WTC11 (cell line): ENCODE measurements at regions not wholly inside any gene's neighbourhood (a gene's known extent, or its start where the extent isn't known, plus 50 kb on each side); places are given as distances from the start of the nearest gene placed in this dataset.

Source experiments
- ATAC-seq: fragments of 200-7000 bp; cut with Tn5 transposase; 2 replicates; pipeline ENCODE4 v1.10.0; 2021; ENCODE audit warnings: mild to moderate bottlenecking, moderate library complexity
- CTCF ChIA-PET: fragments of 300-600 bp; sonication (Branson Sonifier 250); formaldehyde crosslinking; loops from one replicate; lab custom pipeline; 2021; ENCODE audit warnings: antibody characterized with exemption; lab: Charles Lee
- POLR2A ChIA-PET: fragments of 350-600 bp; sonication (Branson Sonifier 250); formaldehyde crosslinking; loops from one replicate; lab custom pipeline; 2021; ENCODE audit warnings: antibody characterized with exemption; lab: Charles Lee
- DNase-seq: peaks from one replicate; pipeline ENCODE4 v3.0.0; 2021; ENCODE audit warnings: low spot score
- H3K27ac Mint-ChIP-seq: 2 replicates; pipeline ENCODE4 v1.8.0; 2021; ENCODE audit warnings: mixed read lengths
- H3K27me3 Mint-ChIP-seq: 2 replicates; pipeline ENCODE4 v1.8.0; 2021; ENCODE audit warnings: low read depth, mild to moderate bottlenecking, moderate library complexity, mixed read lengths
- H3K36me3 Mint-ChIP-seq: 2 replicates; pipeline ENCODE4 v1.8.0; 2021; ENCODE audit warnings: mixed read lengths
- H3K4me1 Mint-ChIP-seq: 2 replicates; pipeline ENCODE4 v1.8.0; 2022; ENCODE audit warnings: mixed read lengths
- H3K4me3 Mint-ChIP-seq: 2 replicates; pipeline ENCODE4 v1.8.0; 2021; ENCODE audit warnings: mild to moderate bottlenecking, moderate library complexity, mixed read lengths
- H3K9me3 Mint-ChIP-seq: 2 replicates; pipeline ENCODE4 v1.8.0; 2021; ENCODE audit warnings: mixed read lengths
- ATF2 ChIP-seq: sonication (generic); formaldehyde crosslinking; IDR thresholded peaks from 2 replicates; pipeline ENCODE4 v1.8.1; 2022; ENCODE audit warnings: low read depth, missing genetic modification reagents, borderline replicate concordance
- CREB1 ChIP-seq: sonication (generic); formaldehyde crosslinking; IDR thresholded peaks from 2 replicates; pipeline ENCODE4 v1.8.0; 2023; ENCODE audit warnings: mild to moderate bottlenecking, missing genetic modification reagents
- CREM ChIP-seq: sonication (generic); formaldehyde crosslinking; IDR thresholded peaks from 2 replicates; pipeline ENCODE4 v1.8.1; 2022; ENCODE audit warnings: mild to moderate bottlenecking, missing genetic modification reagents, moderate library complexity
- CTCF ChIP-seq: fragments of 200-600 bp; IDR thresholded peaks from 2 replicates; pipeline ENCODE4 v1.8.0; 2022; ENCODE audit warnings: antibody characterized with exemption
- FOXJ3 ChIP-seq: sonication (generic); formaldehyde crosslinking; IDR thresholded peaks from 2 replicates; pipeline ENCODE4 v1.9.0; 2021; ENCODE audit warnings: missing genetic modification reagents, mild to moderate bottlenecking, borderline replicate concordance
- JUN ChIP-seq: sonication (generic); formaldehyde crosslinking; IDR thresholded peaks from 2 replicates; pipeline ENCODE4 v1.8.0; 2023; ENCODE audit warnings: mild to moderate bottlenecking, missing genetic modification reagents
- NR1H2 ChIP-seq: sonication (generic); formaldehyde crosslinking; IDR thresholded peaks from 2 replicates; pipeline ENCODE4 v1.9.0; 2021; ENCODE audit warnings: mild to moderate bottlenecking, moderate library complexity, missing genetic modification reagents
- PRRX2 ChIP-seq: fragments of 250-450 bp; sonication (Bioruptor Pico); IDR thresholded peaks from 2 replicates; pipeline ENCODE4 v1.8.0; 2021; ENCODE audit warnings: mild to moderate bottlenecking
- SOX15 ChIP-seq: fragments of 250-450 bp; sonication (Bioruptor Pico); IDR thresholded peaks from 2 replicates; pipeline ENCODE4 v1.9.0; 2021; ENCODE audit warnings: mild to moderate bottlenecking
- TEAD4 ChIP-seq: sonication (generic); formaldehyde crosslinking; IDR thresholded peaks from 2 replicates; pipeline ENCODE4 v1.8.0; 2022; ENCODE audit warnings: mild to moderate bottlenecking, missing genetic modification reagents
- ZNF232 ChIP-seq: sonication (generic); formaldehyde crosslinking; IDR thresholded peaks from 2 replicates; pipeline ENCODE4 v1.8.0; 2022; ENCODE audit warnings: mild to moderate bottlenecking, missing genetic modification reagents
- ZNF263 ChIP-seq: sonication (generic); formaldehyde crosslinking; IDR thresholded peaks from 2 replicates; pipeline ENCODE4 v1.8.1; 2022; ENCODE audit warnings: low read depth, mild to moderate bottlenecking, moderate library complexity, missing genetic modification reagents
- TF ChIP-seq, protein P1 (sequence below): sonication (generic); formaldehyde crosslinking; IDR thresholded peaks from 2 replicates; pipeline ENCODE4 v1.8.1; 2023; ENCODE audit warnings: mild to moderate bottlenecking, moderate library complexity, missing genetic modification reagents
- TF ChIP-seq, protein P2 (sequence below): sonication (generic); formaldehyde crosslinking; IDR thresholded peaks from 2 replicates; pipeline ENCODE4 v1.8.1; 2022; ENCODE audit warnings: low read depth, mild to moderate bottlenecking, moderate library complexity, missing genetic modification reagents, borderline replicate concordance
- TF ChIP-seq, protein P3 (sequence below): sonication (generic); formaldehyde crosslinking; IDR thresholded peaks from 2 replicates; pipeline ENCODE4 v1.8.1; 2023; ENCODE audit warnings: mild to moderate bottlenecking, missing genetic modification reagents, borderline replicate concordance
- TF ChIP-seq, protein P4 (sequence below): sonication (generic); formaldehyde crosslinking; conservative IDR thresholded peaks from 2 replicates; pipeline ENCODE4 v1.8.1; 2022; ENCODE audit warnings: mild to moderate bottlenecking, missing genetic modification reagents
- TF ChIP-seq, protein P5 (sequence below): sonication (generic); formaldehyde crosslinking; IDR thresholded peaks from 2 replicates; pipeline ENCODE4 v1.8.0; 2022; ENCODE audit warnings: mild to moderate bottlenecking, missing genetic modification reagents
- TF ChIP-seq, protein P6 (sequence below): fragments of 250-450 bp; sonication (Bioruptor Pico); IDR thresholded peaks from 2 replicates; pipeline ENCODE4 v1.9.0; 2021; ENCODE audit warnings: moderate library complexity, mild to moderate bottlenecking, inconsistent platforms, borderline replicate concordance

DNA sequence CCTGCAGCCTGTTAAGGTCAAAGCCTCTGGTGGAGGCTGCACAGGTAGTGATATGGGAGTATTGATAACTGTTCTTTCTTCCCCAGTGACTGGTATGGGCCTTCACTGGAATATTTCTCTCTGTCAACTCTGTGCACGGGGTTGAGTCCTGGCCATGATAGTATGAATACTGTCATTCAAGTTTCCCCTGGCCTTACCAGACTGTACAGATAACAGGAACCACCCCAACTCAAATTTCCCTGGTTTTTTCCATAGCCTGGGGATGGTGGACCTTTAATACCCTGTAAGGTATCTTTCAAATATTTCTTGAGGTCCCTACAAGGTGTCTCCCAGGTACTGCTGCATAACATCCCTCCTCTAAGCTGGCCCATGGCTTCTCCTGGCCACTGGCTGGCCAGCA lies 51.4 kb upstream of the TNFAIP3 start (continued):
- TF ChIP-seq, protein P1, sequence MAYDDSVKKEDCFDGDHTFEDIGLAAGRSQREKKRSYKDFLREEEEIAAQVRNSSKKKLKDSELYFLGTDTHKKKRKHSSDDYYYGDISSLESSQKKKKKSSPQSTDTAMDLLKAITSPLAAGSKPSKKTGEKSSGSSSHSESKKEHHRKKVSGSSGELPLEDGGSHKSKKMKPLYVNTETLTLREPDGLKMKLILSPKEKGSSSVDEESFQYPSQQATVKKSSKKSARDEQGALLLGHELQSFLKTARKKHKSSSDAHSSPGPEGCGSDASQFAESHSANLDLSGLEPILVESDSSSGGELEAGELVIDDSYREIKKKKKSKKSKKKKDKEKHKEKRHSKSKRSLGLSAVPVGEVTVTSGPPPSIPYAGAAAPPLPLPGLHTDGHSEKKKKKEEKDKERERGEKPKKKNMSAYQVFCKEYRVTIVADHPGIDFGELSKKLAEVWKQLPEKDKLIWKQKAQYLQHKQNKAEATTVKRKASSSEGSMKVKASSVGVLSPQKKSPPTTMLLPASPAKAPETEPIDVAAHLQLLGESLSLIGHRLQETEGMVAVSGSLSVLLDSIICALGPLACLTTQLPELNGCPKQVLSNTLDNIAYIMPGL (CRISPR knock-in tag) = no peak
- TF ChIP-seq, protein P2, sequence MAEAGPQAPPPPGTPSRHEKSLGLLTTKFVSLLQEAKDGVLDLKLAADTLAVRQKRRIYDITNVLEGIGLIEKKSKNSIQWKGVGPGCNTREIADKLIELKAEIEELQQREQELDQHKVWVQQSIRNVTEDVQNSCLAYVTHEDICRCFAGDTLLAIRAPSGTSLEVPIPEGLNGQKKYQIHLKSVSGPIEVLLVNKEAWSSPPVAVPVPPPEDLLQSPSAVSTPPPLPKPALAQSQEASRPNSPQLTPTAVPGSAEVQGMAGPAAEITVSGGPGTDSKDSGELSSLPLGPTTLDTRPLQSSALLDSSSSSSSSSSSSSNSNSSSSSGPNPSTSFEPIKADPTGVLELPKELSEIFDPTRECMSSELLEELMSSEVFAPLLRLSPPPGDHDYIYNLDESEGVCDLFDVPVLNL = no peak
- TF ChIP-seq, protein P3, sequence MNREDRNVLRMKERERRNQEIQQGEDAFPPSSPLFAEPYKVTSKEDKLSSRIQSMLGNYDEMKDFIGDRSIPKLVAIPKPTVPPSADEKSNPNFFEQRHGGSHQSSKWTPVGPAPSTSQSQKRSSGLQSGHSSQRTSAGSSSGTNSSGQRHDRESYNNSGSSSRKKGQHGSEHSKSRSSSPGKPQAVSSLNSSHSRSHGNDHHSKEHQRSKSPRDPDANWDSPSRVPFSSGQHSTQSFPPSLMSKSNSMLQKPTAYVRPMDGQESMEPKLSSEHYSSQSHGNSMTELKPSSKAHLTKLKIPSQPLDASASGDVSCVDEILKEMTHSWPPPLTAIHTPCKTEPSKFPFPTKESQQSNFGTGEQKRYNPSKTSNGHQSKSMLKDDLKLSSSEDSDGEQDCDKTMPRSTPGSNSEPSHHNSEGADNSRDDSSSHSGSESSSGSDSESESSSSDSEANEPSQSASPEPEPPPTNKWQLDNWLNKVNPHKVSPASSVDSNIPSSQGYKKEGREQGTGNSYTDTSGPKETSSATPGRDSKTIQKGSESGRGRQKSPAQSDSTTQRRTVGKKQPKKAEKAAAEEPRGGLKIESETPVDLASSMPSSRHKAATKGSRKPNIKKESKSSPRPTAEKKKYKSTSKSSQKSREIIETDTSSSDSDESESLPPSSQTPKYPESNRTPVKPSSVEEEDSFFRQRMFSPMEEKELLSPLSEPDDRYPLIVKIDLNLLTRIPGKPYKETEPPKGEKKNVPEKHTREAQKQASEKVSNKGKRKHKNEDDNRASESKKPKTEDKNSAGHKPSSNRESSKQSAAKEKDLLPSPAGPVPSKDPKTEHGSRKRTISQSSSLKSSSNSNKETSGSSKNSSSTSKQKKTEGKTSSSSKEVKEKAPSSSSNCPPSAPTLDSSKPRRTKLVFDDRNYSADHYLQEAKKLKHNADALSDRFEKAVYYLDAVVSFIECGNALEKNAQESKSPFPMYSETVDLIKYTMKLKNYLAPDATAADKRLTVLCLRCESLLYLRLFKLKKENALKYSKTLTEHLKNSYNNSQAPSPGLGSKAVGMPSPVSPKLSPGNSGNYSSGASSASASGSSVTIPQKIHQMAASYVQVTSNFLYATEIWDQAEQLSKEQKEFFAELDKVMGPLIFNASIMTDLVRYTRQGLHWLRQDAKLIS (CRISPR knock-in tag) = no peak
- no peak for TF ChIP-seq CREB1

GRCh38 chr6:137816133-137816579 lies 50.9 kb upstream of the TNFAIP3 start:
- H3K9me3 Mint-ChIP-seq = no peaks in the 10 kb centered on the region
- no peaks in the 10 kb centered on the region for H3K36me3 Mint-ChIP-seq
- CTCF ChIA-PET = no interaction called here
- H3K4me3 Mint-ChIP-seq = no peak overlapping the region
- H3K27ac Mint-ChIP-seq = no peak overlapping the region
- POLR2A ChIA-PET = no interaction called here
- peaks cover 6% of the 10 kb centered on the region; the same call in 1 of the 2 replicates for H3K4me1 Mint-ChIP-seq
- H3K27me3 Mint-ChIP-seq = no peaks in the 10 kb centered on the region
- no peak for DNase-seq
- ATAC-seq = no peak
- TF ChIP-seq NR1H2 (CRISPR knock-in tag) = no peak
- no peak for TF ChIP-seq CREM (CRISPR knock-in tag)
- TF ChIP-seq CTCF = no peak
- no peak for TF ChIP-seq PRRX2 (CRISPR knock-in tag)
- TF ChIP-seq ZNF232 = no peak
- no peak for TF ChIP-seq ZNF263 (CRISPR knock-in tag)
- TF ChIP-seq ATF2 = no peak
- TF ChIP-seq, protein P4, sequence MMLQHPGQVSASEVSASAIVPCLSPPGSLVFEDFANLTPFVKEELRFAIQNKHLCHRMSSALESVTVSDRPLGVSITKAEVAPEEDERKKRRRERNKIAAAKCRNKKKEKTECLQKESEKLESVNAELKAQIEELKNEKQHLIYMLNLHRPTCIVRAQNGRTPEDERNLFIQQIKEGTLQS (CRISPR knock-in tag) = no peak
- no peak for TF ChIP-seq FOXJ3 (CRISPR knock-in tag)
- no peak for TF ChIP-seq TEAD4 (CRISPR knock-in tag)
- TF ChIP-seq, protein P2 = no peak
- TF ChIP-seq, protein P5, sequence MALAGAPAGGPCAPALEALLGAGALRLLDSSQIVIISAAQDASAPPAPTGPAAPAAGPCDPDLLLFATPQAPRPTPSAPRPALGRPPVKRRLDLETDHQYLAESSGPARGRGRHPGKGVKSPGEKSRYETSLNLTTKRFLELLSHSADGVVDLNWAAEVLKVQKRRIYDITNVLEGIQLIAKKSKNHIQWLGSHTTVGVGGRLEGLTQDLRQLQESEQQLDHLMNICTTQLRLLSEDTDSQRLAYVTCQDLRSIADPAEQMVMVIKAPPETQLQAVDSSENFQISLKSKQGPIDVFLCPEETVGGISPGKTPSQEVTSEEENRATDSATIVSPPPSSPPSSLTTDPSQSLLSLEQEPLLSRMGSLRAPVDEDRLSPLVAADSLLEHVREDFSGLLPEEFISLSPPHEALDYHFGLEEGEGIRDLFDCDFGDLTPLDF = no peak
- no peak for TF ChIP-seq SOX15 (CRISPR knock-in tag)
- TF ChIP-seq, protein P6, sequence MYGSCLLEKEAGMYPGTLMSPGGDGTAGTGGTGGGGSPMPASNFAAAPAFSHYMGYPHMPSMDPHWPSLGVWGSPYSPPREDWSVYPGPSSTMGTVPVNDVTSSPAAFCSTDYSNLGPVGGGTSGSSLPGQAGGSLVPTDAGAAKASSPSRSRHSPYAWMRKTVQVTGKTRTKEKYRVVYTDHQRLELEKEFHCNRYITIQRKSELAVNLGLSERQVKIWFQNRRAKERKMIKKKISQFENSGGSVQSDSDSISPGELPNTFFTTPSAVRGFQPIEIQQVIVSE = no peak
- TF ChIP-seq, protein P3 (CRISPR knock-in tag) = no peak
- TF ChIP-seq JUN (CRISPR knock-in tag) = no peak
